ENCODE measurements at regions not wholly inside any gene's neighbourhood (a gene's known extent, or its start where the extent isn't known, plus 50 kb on each side); places are given as distances from the start of the nearest gene placed in this dataset.

DNA sequence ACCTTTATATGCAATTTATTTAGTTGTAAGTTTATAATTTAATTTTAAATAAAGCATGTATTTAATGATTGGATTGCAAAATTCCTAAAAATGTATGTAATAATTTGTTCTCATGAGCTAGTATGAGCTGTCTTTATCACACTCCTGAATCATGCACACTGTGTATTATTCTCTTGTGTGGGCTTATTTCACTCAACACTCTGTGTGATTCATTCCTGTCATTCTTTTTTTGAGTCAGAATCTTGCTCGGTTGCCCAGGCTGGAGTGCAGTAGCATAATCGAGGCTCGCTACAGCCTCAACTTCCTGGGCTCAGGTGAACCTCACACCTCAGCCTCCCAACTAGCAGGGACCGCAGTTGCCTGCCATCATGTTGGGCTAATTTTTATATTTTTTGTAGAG is 123.1 kb upstream of the SLC34A2 start:
- intact Hi-C loops (cut with DNase I) = no loop called here
- 90% methylated on average over 4 of the region's 4 CpGs for WGBS

GRCh38 chr4:25533256-25533655 is 122.4 kb upstream of the SLC34A2 start:
- intact Hi-C loops (cut with DNase I) = no loop called here
- H3K4me3 ChIP-seq = no peak overlapping the region
- TF ChIP-seq POLR2AphosphoS5 (IDR thresholded peaks at IDR 0.05) (no peak), POLR2A (IDR thresholded peaks at IDR 0.05) (no peak)
- DNase-seq (ENCODE audit: low spot score) = no peak
- H3K27ac ChIP-seq = no peak overlapping the region
- 92% methylated on average over 3 of the region's 3 CpGs for WGBS
- no peaks in the 10 kb centered on the region for H3K36me3 ChIP-seq
- H3K4me1 ChIP-seq (replicated peaks) = no peaks in the 10 kb centered on the region
- no peaks in the 10 kb centered on the region for H3K9me3 ChIP-seq
- H3K27me3 ChIP-seq (replicated peaks; ENCODE audit: insufficient read depth) = no peaks in the 10 kb centered on the region

More for the DNA sequence above, 123.1 kb upstream of the SLC34A2 start:
- Histone ChIP-seq H3K27ac (no peak overlapping the region), H3K9me3 (no peaks in the 10 kb centered on the region), H3K4me3 (no peak overlapping the region), H3K4me1 (replicated peaks) (no peaks in the 10 kb centered on the region), H3K36me3 (no peaks in the 10 kb centered on the region), H3K27me3 (replicated peaks; ENCODE audit: insufficient read depth) (no peaks in the 10 kb centered on the region)
- DNase-seq (ENCODE audit: low spot score) = no peak
- TF ChIP-seq POLR2A (IDR thresholded peaks at IDR 0.05) (no peak), POLR2AphosphoS5 (IDR thresholded peaks at IDR 0.05) (no peak)
- TF ChIP-seq, protein P1, sequence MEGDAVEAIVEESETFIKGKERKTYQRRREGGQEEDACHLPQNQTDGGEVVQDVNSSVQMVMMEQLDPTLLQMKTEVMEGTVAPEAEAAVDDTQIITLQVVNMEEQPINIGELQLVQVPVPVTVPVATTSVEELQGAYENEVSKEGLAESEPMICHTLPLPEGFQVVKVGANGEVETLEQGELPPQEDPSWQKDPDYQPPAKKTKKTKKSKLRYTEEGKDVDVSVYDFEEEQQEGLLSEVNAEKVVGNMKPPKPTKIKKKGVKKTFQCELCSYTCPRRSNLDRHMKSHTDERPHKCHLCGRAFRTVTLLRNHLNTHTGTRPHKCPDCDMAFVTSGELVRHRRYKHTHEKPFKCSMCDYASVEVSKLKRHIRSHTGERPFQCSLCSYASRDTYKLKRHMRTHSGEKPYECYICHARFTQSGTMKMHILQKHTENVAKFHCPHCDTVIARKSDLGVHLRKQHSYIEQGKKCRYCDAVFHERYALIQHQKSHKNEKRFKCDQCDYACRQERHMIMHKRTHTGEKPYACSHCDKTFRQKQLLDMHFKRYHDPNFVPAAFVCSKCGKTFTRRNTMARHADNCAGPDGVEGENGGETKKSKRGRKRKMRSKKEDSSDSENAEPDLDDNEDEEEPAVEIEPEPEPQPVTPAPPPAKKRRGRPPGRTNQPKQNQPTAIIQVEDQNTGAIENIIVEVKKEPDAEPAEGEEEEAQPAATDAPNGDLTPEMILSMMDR (IDR thresholded peaks at IDR 0.05) = no peak

GRCh38 chr4:25535278-25535677 is 120.4 kb upstream of the SLC34A2 start:
- no peaks in the 10 kb centered on the region for H3K36me3 ChIP-seq
- H3K27me3 ChIP-seq (replicated peaks; ENCODE audit: insufficient read depth) = no peaks in the 10 kb centered on the region
- WGBS = 61% methylated on average over 2 of the region's 2 CpGs
- no peaks in the 10 kb centered on the region for H3K9me3 ChIP-seq
- DNase-seq (ENCODE audit: low spot score) = no peak
- TF ChIP-seq POLR2AphosphoS5 (IDR thresholded peaks at IDR 0.05) (no peak), POLR2A (IDR thresholded peaks at IDR 0.05) (no peak)
- TF ChIP-seq, protein P1 (IDR thresholded peaks at IDR 0.05) = no peak
- no peaks in the 10 kb centered on the region for H3K4me1 ChIP-seq (replicated peaks)
- H3K4me3 ChIP-seq = no peak overlapping the region
- intact Hi-C loops (cut with DNase I) = no loop called here
- H3K27ac ChIP-seq = no peak overlapping the region

- TF ChIP-seq, protein P1 (IDR thresholded peaks at IDR 0.05) = no peak
- TF ChIP-seq POLR2AphosphoS5 (IDR thresholded peaks at IDR 0.05) = no peak
- no peak for TF ChIP-seq POLR2A (IDR thresholded peaks at IDR 0.05)
- H3K4me3 ChIP-seq = no peak overlapping the region
- no peaks in the 10 kb centered on the region for H3K36me3 ChIP-seq
- H3K9me3 ChIP-seq = no peaks in the 10 kb centered on the region
- 84% methylated on average over 10 of the region's 10 CpGs for WGBS
- intact Hi-C loops (cut with DNase I) = no loop called here
- DNase-seq (ENCODE audit: low spot score) = no peak
- H3K27ac ChIP-seq = no peak overlapping the region
- no peaks in the 10 kb centered on the region for H3K4me1 ChIP-seq (replicated peaks)
- H3K27me3 ChIP-seq (replicated peaks; ENCODE audit: insufficient read depth) = no peaks in the 10 kb centered on the region
These were observed 119.8 kb upstream of the SLC34A2 start for GRCh38 chr4:25535701-25536473.

GRCh38 chr4:25536564-25537320 is 118.9 kb upstream of the SLC34A2 start:
- Histone ChIP-seq H3K27ac (no peak overlapping the region), H3K9me3 (no peaks in the 10 kb centered on the region), H3K4me1 (replicated peaks) (no peaks in the 10 kb centered on the region), H3K36me3 (no peaks in the 10 kb centered on the region), H3K27me3 (replicated peaks; ENCODE audit: insufficient read depth) (no peaks in the 10 kb centered on the region), H3K4me3 (no peak overlapping the region)
- 74% methylated on average over 7 of the region's 7 CpGs for WGBS
- intact Hi-C loops (cut with DNase I) = no loop called here
- TF ChIP-seq POLR2AphosphoS5 (IDR thresholded peaks at IDR 0.05) = no peak
- TF ChIP-seq, protein P1 (IDR thresholded peaks at IDR 0.05) = no peak
- no peak for TF ChIP-seq POLR2A (IDR thresholded peaks at IDR 0.05)
- DNase-seq (ENCODE audit: low spot score) = no peak
